ENCODE measurements at regions not wholly inside any gene's neighbourhood (a gene's known extent, or its start where the extent isn't known, plus 50 kb on each side); places are given as distances from the start of the nearest gene placed in this dataset.

GRCh38 chr12:127649961-127650360, 617.0 kb upstream of the TMEM132C start:
- TF ChIP-seq MAX (IDR thresholded peaks at IDR 0.05) (no peak), TEAD4 (IDR thresholded peaks at IDR 0.05) (no peak), REST (IDR thresholded peaks at IDR 0.05; ENCODE audit: low read depth) (no peak), EGR1 (IDR thresholded peaks at IDR 0.05) (no peak), CEBPB (IDR thresholded peaks at IDR 0.05) (no peak), ZBTB7A (IDR thresholded peaks at IDR 0.05; ENCODE audit: low read depth) (no peak), EP300 (IDR thresholded peaks at IDR 0.05; ENCODE audit: borderline replicate concordance) (no peak), RAD21 (IDR thresholded peaks at IDR 0.05; ENCODE audit: low read depth) (no peak), TAF1 (IDR thresholded peaks at IDR 0.05; ENCODE audit: low read depth) (no peak)
